Adrenal gland (tissue), 9 donors: ENCODE measurements at regions not wholly inside any gene's neighbourhood (a gene's known extent, or its start where the extent isn't known, plus 50 kb on each side); places are given as distances from the start of the nearest gene placed in this dataset.

Experiments used
- DNase-seq, 7 donors: peaks; one replicate each; pipeline ENCODE4 v3.0.0-alpha.2; 2019 to 2020
- H3K27ac ChIP-seq, 5 donors: fragments of 200-600 bp; sonication (generic) in 4 of 5; 1 replicate in 3 of 5; 2 replicates in 2 of 5; pipeline versions ENCODE4 v1.5.1 to v1.8.0; 2016 to 2020; ENCODE audit warnings: mild to moderate bottlenecking in 1 of 5
- H3K27me3 ChIP-seq: fragments of 200-600 bp; 2 replicates; pipeline ENCODE4 v1.8.0; 2021
- H3K36me3 ChIP-seq, 2 donors: fragments of 200-600 bp; replicated peaks in 1 of 2; 1 replicate in 1 of 2; 2 replicates in 1 of 2; pipeline versions ENCODE4 v1.5.1 to v1.8.0; 2018 to 2022
- H3K4me1 ChIP-seq, 2 donors: fragments of 200-600 bp; replicated peaks in 1 of 2; 1 replicate in 1 of 2; 2 replicates in 1 of 2; pipeline versions ENCODE4 v1.5.1 to v1.8.0; 2018 to 2021
- H3K4me3 ChIP-seq, 4 donors: fragments of 200-600 bp; sonication (generic) in 3 of 4; one replicate each; pipeline ENCODE4 v1.5.1; 2016 to 2018
- H3K9me3 ChIP-seq, 3 donors: fragments of 200-600 bp; sonication (generic) in 1 of 3; replicated peaks in 1 of 3; 1 replicate in 2 of 3; 2 replicates in 1 of 3; pipeline versions ENCODE4 v1.5.1 to v1.8.0; 2016 to 2021
- CTCF ChIP-seq, 6 experiments: fragments of 450-650 bp in 4 of 6; fragments of 200-600 bp in 2 of 6; sonication (generic) in 1 of 6; IDR thresholded peaks; 1 replicate in 5 of 6; 2 replicates in 1 of 6; pipeline versions ENCODE4 v1.5.1 to v1.8.0; 2016 to 2021; ENCODE audit warnings: antibody characterized with exemption in 6 of 6, mild to moderate bottlenecking in 2 of 6, moderate library complexity in 1 of 6
- POLR2A ChIP-seq, 2 donors: fragments of 450-650 bp; IDR thresholded peaks; one replicate each; pipeline ENCODE4 v1.6.1; 2017; ENCODE audit warnings: antibody characterized with exemption in 2 of 2, mild to moderate bottlenecking in 2 of 2, moderate library complexity in 1 of 2
- WGBS, 4 donors: extraction: QIAGEN DNeasy Blood & Tissue Kit in 2 of 4; methylation state at CpG; one replicate each; pipeline versions ENCODE4 v1.1.5 to v1.1.7; 2013 to 2017; 5-methylcytosine and 5-hydroxymethylcytosine counted together
- intact Hi-C, 2 donors: fragments of 100-400 bp; cut with DNase I; formaldehyde crosslinking; loops; one replicate each; pipeline versions ENCODE4 v1.14.1 to v1.15.0; 2022 to 2023
- donor health status: healthy with polysubstance abuse.
- donor health status: Bipolar disorder and iron deficiency.
- donor health status: DM: yes; HTN: yes; CAD: no.
- donor health status: DM: no; HTN: no; CAD: no.
- donor health status: DM: no; HTN: no; CAD: no.

GRCh38 chr5:4874097-4874496 lies 266.0 kb upstream of the ADAMTS16 start:
- H3K9me3 ChIP-seq, result no peaks in the 10 kb centered on the region
- no peaks in the 10 kb centered on the region for H3K36me3 ChIP-seq
- DNase-seq, result no peak
- TF ChIP-seq POLR2A (IDR thresholded peaks at IDR 0.05) (no peak), CTCF (IDR thresholded peaks at IDR 0.05) (no peak)
- H3K4me1 ChIP-seq, result no peaks in the 10 kb centered on the region
- intact Hi-C loops, result loop anchor here (5.0 to 10.0 kb wide), 3 partner anchors 68 to 541 kb away; no protein-coding TSS in a partner anchor
- H3K27me3 ChIP-seq, result peaks cover 7% of the 10 kb centered on the region
- H3K4me3 ChIP-seq, result no peak overlapping the region
- no peak overlapping the region for H3K27ac ChIP-seq
- 73 to 88% (median 77%) methylated on average over 9 to 10 of the region's 10 CpGs for WGBS, 4 donors

- H3K9me3 ChIP-seq, result no peaks in the 10 kb centered on the region
- no peaks in the 10 kb centered on the region for H3K4me1 ChIP-seq
- H3K27me3 ChIP-seq, result peaks cover 7% of the 10 kb centered on the region
- WGBS, 4 donors, result 80 to 95% (median 83%) methylated on average over 2 to 4 of the region's 4 CpGs
- TF ChIP-seq CTCF (IDR thresholded peaks at IDR 0.05) (no peak), POLR2A (IDR thresholded peaks at IDR 0.05) (no peak)
- H3K4me3 ChIP-seq, result no peak overlapping the region
- H3K27ac ChIP-seq, result no peak overlapping the region
- no peaks in the 10 kb centered on the region for H3K36me3 ChIP-seq
- intact Hi-C loops, result loop anchor here in 1 of 2 donors (5.0 to 10.0 kb wide), 2 partner anchors 66 to 539 kb away; no protein-coding TSS in a partner anchor
- DNase-seq, result no peak
These were observed 264.2 kb upstream of the ADAMTS16 start for GRCh38 chr5:4875942-4876341.

GRCh38 chr5:4876804-4877203 lies 263.3 kb upstream of the ADAMTS16 start:
- intact Hi-C loops, result loop anchor here in 1 of 2 donors (5.0 to 10.0 kb wide), 2 partner anchors 65 to 538 kb away; no protein-coding TSS in a partner anchor
- no peak for DNase-seq
- H3K4me1 ChIP-seq, result no peaks in the 10 kb centered on the region
- no peak for TF ChIP-seq POLR2A (IDR thresholded peaks at IDR 0.05)
- TF ChIP-seq CTCF (IDR thresholded peaks at IDR 0.05), result no peak
- H3K36me3 ChIP-seq, result no peaks in the 10 kb centered on the region
- WGBS, 4 donors, result 55 to 88% (median 67%) methylated on average over 5 to 9 of the region's 9 CpGs
- H3K27ac ChIP-seq, result no peak overlapping the region
- H3K9me3 ChIP-seq, result no peaks in the 10 kb centered on the region
- no peak overlapping the region for H3K4me3 ChIP-seq
- H3K27me3 ChIP-seq, result peaks cover 7% of the 10 kb centered on the region

- H3K27me3 ChIP-seq, result peaks cover 7% of the 10 kb centered on the region
- no peak overlapping the region for H3K27ac ChIP-seq
- no peak overlapping the region for H3K4me3 ChIP-seq
- TF ChIP-seq CTCF (IDR thresholded peaks at IDR 0.05) (no peak), POLR2A (IDR thresholded peaks at IDR 0.05) (no peak)
- H3K36me3 ChIP-seq, result no peaks in the 10 kb centered on the region
- H3K4me1 ChIP-seq, result no peaks in the 10 kb centered on the region
- H3K9me3 ChIP-seq, result no peaks in the 10 kb centered on the region
- intact Hi-C loops, result loop anchor here in 1 of 2 donors (5.0 to 10.0 kb wide), 2 partner anchors 65 to 537 kb away; no protein-coding TSS in a partner anchor
- 63 to 78% (median 74%) methylated on average over 6 of the region's 6 CpGs for WGBS, 4 donors
- DNase-seq, result no peak
These were observed 262.6 kb upstream of the ADAMTS16 start for GRCh38 chr5:4877579-4877978.
